Upper lobe of right lung (tissue), 1 donor: ENCODE measurements at regions not wholly inside any gene's neighbourhood (a gene's known extent, or its start where the extent isn't known, plus 50 kb on each side); places are given as distances from the start of the nearest gene placed in this dataset.

ENCODE experiments used
- ATAC-seq: fragments of 200-7000 bp; cut with Tn5 transposase; one replicate; pipeline ENCODE4 v1.9.1; 2020; ENCODE audit warnings: mild to moderate bottlenecking, moderate library complexity
- DNase-seq: peaks from one replicate; pipeline ENCODE4 v3.0.0-alpha.2; 2020
- H3K27ac ChIP-seq: fragments of 200-600 bp; one replicate; pipeline ENCODE4 v1.8.0; 2022
- H3K27me3 ChIP-seq: fragments of 200-600 bp; one replicate; pipeline ENCODE4 v1.8.0; 2022; ENCODE audit warnings: mild to moderate bottlenecking
- H3K36me3 ChIP-seq: fragments of 200-600 bp; one replicate; pipeline ENCODE4 v1.8.0; 2022
- H3K4me1 ChIP-seq: fragments of 200-600 bp; one replicate; pipeline ENCODE4 v1.8.0; 2022
- H3K4me3 ChIP-seq: fragments of 200-600 bp; one replicate; pipeline ENCODE4 v1.8.0; 2022; ENCODE audit warnings: mild to moderate bottlenecking
- H3K9me3 ChIP-seq: fragments of 200-600 bp; one replicate; pipeline ENCODE4 v1.8.0; 2022
- CTCF ChIP-seq: fragments of 200-600 bp; IDR thresholded peaks from one replicate; pipeline ENCODE4 v1.8.0; 2022; ENCODE audit warnings: antibody characterized with exemption
- intact Hi-C: fragments of 100-400 bp; cut with DNase I; formaldehyde crosslinking; loops from one replicate; pipeline ENCODE4 v1.11.0; 2022
- donor health status: DM: no; HTN: yes; CAD: no; lungs with severe emphysema.

DNA sequence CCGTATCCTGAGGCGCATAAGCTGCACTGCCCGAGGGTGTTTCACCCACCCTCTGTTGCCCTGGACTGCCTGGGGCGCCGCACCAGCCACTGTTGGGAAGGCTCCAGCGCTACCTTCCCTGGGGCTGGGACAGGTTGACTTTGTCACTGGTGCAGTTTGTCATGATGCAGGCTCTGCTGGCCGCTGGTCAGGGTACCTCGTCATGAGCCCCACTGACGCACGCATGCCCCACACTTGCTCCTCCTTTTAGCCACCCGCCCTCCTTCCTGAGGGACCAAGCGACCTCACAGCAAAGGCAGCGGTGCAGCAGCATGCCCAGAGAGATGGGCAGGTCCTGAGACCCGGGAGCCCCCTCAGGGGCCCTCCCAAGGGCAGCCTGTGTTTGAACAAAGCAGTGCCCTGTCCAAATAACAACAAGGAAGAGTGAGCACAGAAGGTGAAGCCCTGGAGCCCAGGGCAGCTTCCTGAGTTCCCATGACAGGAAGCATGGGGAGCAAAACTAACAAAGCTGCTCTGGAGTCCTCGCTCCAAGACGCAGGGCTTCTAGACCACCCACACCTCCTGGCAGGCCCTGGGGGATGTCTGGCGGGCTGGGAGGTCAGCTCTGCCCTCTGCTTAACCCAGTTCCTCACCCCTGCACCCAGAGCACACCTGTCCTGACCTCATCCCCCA, 50.1 kb upstream of the SMOC2 start:
- H3K27me3 ChIP-seq, result peaks cover 8% of the 10 kb centered on the region
- intact Hi-C loops, result no loop called here
- H3K27ac ChIP-seq, result no peak overlapping the region
- ATAC-seq (no peak), DNase-seq (peak; percentile 57)
- no peak overlapping the region for H3K4me3 ChIP-seq
- no peaks in the 10 kb centered on the region for H3K36me3 ChIP-seq
- H3K9me3 ChIP-seq, result no peaks in the 10 kb centered on the region
- no peaks in the 10 kb centered on the region for H3K4me1 ChIP-seq
- TF ChIP-seq CTCF, result no peak
